HEK293T (cell line): ENCODE measurements at regions not wholly inside any gene's neighbourhood (a gene's known extent, or its start where the extent isn't known, plus 50 kb on each side); places are given as distances from the start of the nearest gene placed in this dataset.
"Not testable (repeated sequence)": the region's sequence is repeated elsewhere in the genome, so short reads cannot be mapped to it uniquely, and the experiment has no call there.

Experiments
- CTCF ChIA-PET: fragments of 350-600 bp; formaldehyde crosslinking; extraction: SDS; loops from one replicate; lab custom pipeline; 2021; ENCODE audit warnings: antibody characterized with exemption, inconsistent platforms; lab: Yijun Ruan, JAX
- POLR2A ChIA-PET: fragments of 350-600 bp; formaldehyde crosslinking; extraction: SDS; loops from one replicate; lab custom pipeline; 2020; ENCODE audit warnings: antibody characterized with exemption, inconsistent platforms; lab: Yijun Ruan, JAX
- DNase-seq: peaks from one replicate; pipeline ENCODE4 v3.0.0; 2012; ENCODE audit warnings: mixed read lengths; ENCODE audit errors: extremely low spot score
- ARNT ChIP-seq: fragments of 450-650 bp; IDR thresholded peaks from 2 replicates; pipeline ENCODE4 v1.6.1; 2017; ENCODE audit warnings: mild to moderate bottlenecking
- BHLHE40 ChIP-seq: fragments of 450-650 bp; IDR thresholded peaks from 2 replicates; pipeline ENCODE4 v1.6.1; 2016; ENCODE audit warnings: mild to moderate bottlenecking, moderate library complexity, borderline replicate concordance
- CTBP1 ChIP-seq: fragments of 450-650 bp; IDR thresholded peaks from 2 replicates; pipeline ENCODE4 v1.6.1; 2016; ENCODE audit warnings: borderline replicate concordance
- ELF4 ChIP-seq: fragments of 450-650 bp; IDR thresholded peaks from 2 replicates; pipeline ENCODE4 v1.6.1; 2017; ENCODE audit warnings: antibody characterized with exemption
- FOXA1 ChIP-seq: fragments of 450-650 bp; IDR thresholded peaks from 2 replicates; pipeline ENCODE4 v1.6.1; 2016; ENCODE audit warnings: mild to moderate bottlenecking
- FOXK2 ChIP-seq: fragments of 450-650 bp; IDR thresholded peaks from 2 replicates; pipeline ENCODE4 v1.6.1; 2016; ENCODE audit warnings: mild to moderate bottlenecking
- FOXM1 ChIP-seq: fragments of 450-650 bp; IDR thresholded peaks from 2 replicates; pipeline ENCODE4 v1.6.1; 2017; ENCODE audit warnings: mild to moderate bottlenecking, borderline replicate concordance
- HDGF ChIP-seq: fragments of 450-650 bp; IDR thresholded peaks from 2 replicates; pipeline ENCODE4 v1.6.1; 2017; ENCODE audit warnings: antibody characterized with exemption, borderline replicate concordance
- L3MBTL2 ChIP-seq: fragments of 450-650 bp; conservative IDR thresholded peaks from 2 replicates; pipeline ENCODE4 v1.6.1; 2016; ENCODE audit warnings: mild to moderate bottlenecking
- LEF1 ChIP-seq: fragments of 450-650 bp; IDR thresholded peaks from 2 replicates; pipeline ENCODE4 v1.6.1; 2017; ENCODE audit warnings: mild to moderate bottlenecking, borderline replicate concordance
- NFRKB ChIP-seq: fragments of 450-650 bp; IDR thresholded peaks from 2 replicates; pipeline ENCODE4 v1.6.1; 2016; ENCODE audit warnings: mild to moderate bottlenecking, moderate library complexity
- PKNOX1 ChIP-seq: fragments of 450-650 bp; IDR thresholded peaks from 2 replicates; pipeline ENCODE4 v1.6.1; 2016
- SP1 ChIP-seq: fragments of 450-650 bp; IDR thresholded peaks from 2 replicates; pipeline ENCODE4 v1.6.1; 2017
- SUZ12 ChIP-seq: fragments of 450-650 bp; IDR thresholded peaks from 2 replicates; pipeline ENCODE4 v1.6.1; 2016; ENCODE audit warnings: mild to moderate bottlenecking
- TARDBP ChIP-seq: fragments of 450-650 bp; IDR thresholded peaks from 2 replicates; pipeline ENCODE4 v1.6.1; 2016
- ZNF384 ChIP-seq: fragments of 450-650 bp; IDR thresholded peaks from 2 replicates; pipeline ENCODE4 v1.6.1; 2016

GRCh38 chr7:9582824-9583223, 1149.4 kb downstream of the NXPH1 start:
- CTCF ChIA-PET: no interaction called here
- no peak for TF ChIP-seq BHLHE40
- TF ChIP-seq CTBP1: no peak
- no peak for TF ChIP-seq FOXM1
- no peak for TF ChIP-seq FOXA1
- TF ChIP-seq SUZ12: no peak
- TF ChIP-seq FOXK2: no peak
- TF ChIP-seq PKNOX1: no peak
- no peak for TF ChIP-seq SP1
- TF ChIP-seq L3MBTL2: no peak
- TF ChIP-seq LEF1: no peak
- no peak for TF ChIP-seq ZNF384
- no peak for TF ChIP-seq TARDBP
- TF ChIP-seq NFRKB: no peak
- TF ChIP-seq ELF4: no peak
- TF ChIP-seq ARNT: no peak
- TF ChIP-seq HDGF: no peak
- DNase-seq: no peak
- POLR2A ChIA-PET: no interaction called here

DNA sequence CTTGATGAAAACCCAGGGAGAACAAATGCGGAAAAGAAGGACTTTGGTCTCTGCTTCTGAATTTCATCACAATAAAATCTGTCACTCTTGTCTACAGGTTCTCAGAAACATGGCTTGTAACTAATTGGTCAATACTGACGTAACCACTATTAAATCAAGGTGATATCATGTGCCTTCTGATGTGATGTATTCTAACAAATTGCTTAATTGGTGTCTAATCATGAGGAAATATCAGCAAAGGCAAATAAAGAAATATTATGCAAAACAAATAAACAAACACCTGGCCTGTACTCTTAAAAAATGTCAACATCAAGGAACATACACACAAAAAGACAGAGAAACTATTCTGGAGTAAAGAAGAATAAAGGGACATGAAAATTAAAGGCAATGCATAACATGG, 1165.0 kb downstream of the NXPH1 start:
- TF ChIP-seq LEF1 (no peak), ZNF384 (no peak), SP1 (no peak), ARNT (no peak), FOXM1 (no peak), BHLHE40 (no peak), SUZ12 (no peak), L3MBTL2 (no peak), HDGF (no peak), PKNOX1 (no peak), FOXA1 (no peak), ELF4 (no peak), TARDBP (no peak), NFRKB (no peak), FOXK2 (no peak)
- ChIA-PET POLR2A (no interaction called here), CTCF (no interaction called here)
- no peak for DNase-seq

GRCh38 chr7:9600974-9601373, 1167.6 kb downstream of the NXPH1 start:
- CTCF ChIA-PET: interaction anchor here (0.6 kb wide), 1 partner anchor 9 kb away, joined by 3 read pairs; no protein-coding TSS in a partner anchor
- POLR2A ChIA-PET: no interaction called here
- TF ChIP-seq PKNOX1: no peak
- no peak for TF ChIP-seq ZNF384
- no peak for TF ChIP-seq CTBP1
- no peak for TF ChIP-seq SP1
- TF ChIP-seq FOXM1: no peak
- TF ChIP-seq ARNT: no peak
- TF ChIP-seq TARDBP: no peak
- no peak for TF ChIP-seq FOXK2
- no peak for TF ChIP-seq FOXA1
- no peak for TF ChIP-seq BHLHE40
- TF ChIP-seq HDGF: no peak
- TF ChIP-seq L3MBTL2: no peak
- no peak for TF ChIP-seq SUZ12
- DNase-seq: no peak

DNA sequence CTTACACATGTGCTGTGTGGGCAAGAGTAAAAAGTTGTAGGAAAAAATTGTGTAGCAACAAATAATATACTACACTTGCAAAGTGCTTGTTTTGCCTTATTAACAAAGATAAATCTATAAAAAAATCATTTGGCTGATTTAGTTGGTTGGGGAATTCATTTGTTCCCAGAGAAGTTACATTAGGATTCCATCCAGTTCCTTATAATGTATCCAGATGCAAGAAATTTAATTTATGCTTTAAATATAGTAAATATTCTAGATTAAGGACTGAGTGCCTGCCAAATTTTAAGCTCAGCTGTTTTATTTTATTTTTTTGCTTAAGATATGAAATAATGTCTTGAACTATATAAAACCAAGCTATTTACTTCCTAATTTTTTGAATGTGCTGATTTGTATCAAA, 1169.9 kb downstream of the NXPH1 start:
- ChIA-PET CTCF (no interaction called here), POLR2A (no interaction called here)
- DNase-seq: no peak
- no peak for TF ChIP-seq FOXK2
- no peak for TF ChIP-seq LEF1
- TF ChIP-seq HDGF: no peak
- TF ChIP-seq L3MBTL2: no peak
- TF ChIP-seq ARNT: no peak
- TF ChIP-seq FOXA1: no peak
- TF ChIP-seq CTBP1: no peak
- no peak for TF ChIP-seq SUZ12
- TF ChIP-seq BHLHE40: no peak
- no peak for TF ChIP-seq ZNF384
- TF ChIP-seq TARDBP: no peak
- no peak for TF ChIP-seq FOXM1
- TF ChIP-seq NFRKB: no peak
- no peak for TF ChIP-seq ELF4
- TF ChIP-seq SP1: no peak
- no peak for TF ChIP-seq PKNOX1

GRCh38 chr7:9608560-9608959, 1175.2 kb downstream of the NXPH1 start:
- ChIA-PET CTCF (no interaction called here), POLR2A (no interaction called here)
- no peak for TF ChIP-seq FOXA1
- no peak for TF ChIP-seq L3MBTL2
- no peak for TF ChIP-seq PKNOX1
- no peak for TF ChIP-seq ZNF384
- no peak for TF ChIP-seq ELF4
- TF ChIP-seq HDGF: no peak
- no peak for TF ChIP-seq FOXM1
- no peak for TF ChIP-seq NFRKB
- no peak for TF ChIP-seq FOXK2
- no peak for TF ChIP-seq LEF1
- DNase-seq: no peak

- POLR2A ChIA-PET, DNase-seq, CTCF ChIA-PET: not testable (repeated sequence)
These were observed 1187.5 kb downstream of the NXPH1 start for GRCh38 chr7:9620899-9621298.

- POLR2A ChIA-PET, CTCF ChIA-PET, DNase-seq: not testable (repeated sequence)
These were observed 1188.0 kb downstream of the NXPH1 start for GRCh38 chr7:9621306-9621902.
